GM19397 (cell line): ENCODE measurements at regions not wholly inside any gene's neighbourhood (a gene's known extent, or its start where the extent isn't known, plus 50 kb on each side); places are given as distances from the start of the nearest gene placed in this dataset.

Experiments used
- ATAC-seq: cut with Tn5 transposase; IDR thresholded peaks from one replicate; pipeline ENCODE4 v1.9.1; 2021; ENCODE audit warnings: mild to moderate bottlenecking, moderate library complexity; ENCODE audit not compliant: unreplicated experiment

- ATAC-seq, result no peak
Observed at GRCh38 chr1:56235909-56236510, 343.4 kb downstream of the PLPP3 start.

- no peak for ATAC-seq
Observed at GRCh38 chr1:56229186-56229585, 350.2 kb downstream of the PLPP3 start.

DNA sequence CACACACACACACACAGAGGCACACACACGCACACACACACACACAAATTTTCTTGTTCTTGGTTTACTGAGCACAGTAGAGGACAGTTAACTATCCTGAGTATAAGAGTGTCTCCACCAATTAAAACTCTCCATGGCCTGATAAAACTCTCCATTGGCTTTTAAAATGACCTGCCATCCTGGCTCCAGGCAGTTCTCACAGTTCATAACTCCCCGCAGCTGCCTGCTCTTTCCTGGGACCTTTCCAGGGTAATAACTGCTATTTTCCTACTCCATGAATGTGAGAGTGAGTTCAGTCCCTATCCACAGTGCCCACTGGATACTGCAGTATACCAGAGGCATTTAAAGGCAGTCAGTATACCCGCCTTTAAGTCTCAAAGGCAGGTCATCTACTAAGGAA, 351.5 kb downstream of the PLPP3 start:
- ATAC-seq, result no peak

DNA sequence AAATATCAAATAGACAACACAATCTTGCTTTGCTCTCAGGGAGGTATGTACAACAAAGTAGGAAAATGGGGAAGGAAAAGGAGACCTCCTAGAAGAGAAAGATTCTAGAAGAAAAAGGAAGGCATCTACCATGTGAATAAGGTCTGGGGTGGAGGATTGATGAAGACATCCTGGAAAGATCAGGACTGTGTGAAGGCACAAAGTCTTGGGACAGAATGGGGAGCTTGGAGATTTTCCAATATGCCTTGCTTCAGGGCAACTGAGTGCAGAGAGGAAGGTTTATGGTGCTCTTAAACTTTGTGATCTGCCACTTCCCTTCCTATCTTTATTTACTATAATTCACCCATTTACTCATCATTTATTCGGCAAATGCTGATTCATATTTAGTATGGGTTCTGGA, 352.0 kb downstream of the PLPP3 start:
- ATAC-seq, result no peak

GRCh38 chr1:56225964-56226815, 353.2 kb downstream of the PLPP3 start:
- no peak for ATAC-seq

- no peak for ATAC-seq
Observed at GRCh38 chr1:56223968-56224367, 355.4 kb downstream of the PLPP3 start.

GRCh38 chr1:56222914-56223540, 356.3 kb downstream of the PLPP3 start:
- no peak for ATAC-seq

GRCh38 chr1:56220021-56220420, 359.3 kb downstream of the PLPP3 start:
- no peak for ATAC-seq

- ATAC-seq, result no peak
Observed at GRCh38 chr1:56218023-56218422, 361.3 kb downstream of the PLPP3 start.

DNA sequence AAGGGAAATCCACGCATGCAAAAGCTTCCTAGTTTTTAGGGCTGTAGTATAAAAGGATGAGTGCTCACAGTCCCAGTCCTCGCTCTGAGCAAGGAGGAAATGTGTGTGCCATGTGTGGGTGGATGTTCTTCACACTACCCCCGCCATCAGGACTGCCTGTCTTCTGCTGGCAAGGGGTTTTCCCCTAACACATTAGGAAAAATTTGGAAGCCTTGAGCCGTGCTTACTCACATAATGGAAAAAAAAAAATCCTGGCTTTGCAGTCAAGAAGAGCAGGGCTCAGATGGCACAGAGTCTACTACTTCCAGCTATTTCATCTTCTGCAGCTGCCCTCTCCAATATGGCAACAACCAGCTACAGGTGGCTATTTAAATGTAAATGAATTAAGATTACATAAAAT, 363.1 kb downstream of the PLPP3 start:
- ATAC-seq, result no peak

DNA sequence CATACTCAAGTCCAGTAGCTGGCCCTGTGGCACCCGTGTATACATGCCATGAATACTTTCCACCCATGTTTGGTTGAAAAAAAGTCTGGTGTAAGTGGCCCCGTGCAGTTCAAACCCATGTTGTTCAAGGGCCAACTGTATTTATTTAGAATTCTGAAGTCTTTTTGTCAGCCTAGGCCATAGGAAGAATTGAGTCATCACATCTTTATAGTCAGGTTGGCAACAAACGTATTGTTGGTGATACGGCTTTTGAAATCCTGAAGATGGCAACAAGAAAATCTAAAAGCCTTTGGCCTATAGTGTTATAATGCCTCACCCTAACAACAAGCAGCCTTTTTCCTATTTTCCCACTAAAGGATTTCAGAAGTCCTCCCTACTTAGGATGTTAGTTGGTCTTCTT, 363.6 kb downstream of the PLPP3 start:
- ATAC-seq, result no peak

DNA sequence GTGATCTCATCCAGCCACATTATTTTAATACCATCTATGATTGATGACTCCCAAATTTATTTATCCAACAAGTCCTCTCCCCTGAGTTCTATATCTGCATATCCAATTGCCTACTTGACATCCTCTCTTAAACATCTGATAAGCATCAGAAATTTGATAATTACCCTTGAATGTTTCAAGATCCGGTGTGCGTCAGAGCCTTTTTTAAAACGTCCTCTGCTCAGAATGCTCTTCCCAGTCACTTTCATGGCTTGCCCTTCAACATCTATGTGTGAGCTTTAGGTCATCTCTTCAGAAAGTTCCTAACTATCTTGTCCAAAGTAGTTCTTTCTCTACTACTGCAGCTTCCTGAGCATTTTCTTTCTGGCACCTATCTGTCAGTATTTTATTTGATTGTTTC, 364.3 kb downstream of the PLPP3 start:
- no peak for ATAC-seq

DNA sequence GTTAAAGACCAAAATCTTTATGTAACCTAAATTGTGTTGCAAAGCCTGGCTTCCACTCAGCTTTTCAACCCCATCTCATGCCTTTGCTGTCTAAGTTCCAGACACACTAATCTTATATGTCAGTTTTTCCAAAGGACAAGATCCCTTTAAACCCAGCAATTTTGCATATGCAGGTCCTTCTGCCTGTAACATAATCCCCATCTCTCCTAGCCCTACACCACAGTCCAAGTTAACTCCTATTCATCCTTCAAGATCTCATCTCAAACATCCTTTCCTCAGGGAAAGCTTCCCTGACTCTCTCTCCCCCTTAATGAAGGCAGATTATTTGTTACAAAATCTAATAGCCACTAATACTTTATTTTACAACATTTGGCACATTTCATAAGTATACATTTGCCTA, 366.3 kb downstream of the PLPP3 start:
- ATAC-seq, result no peak

DNA sequence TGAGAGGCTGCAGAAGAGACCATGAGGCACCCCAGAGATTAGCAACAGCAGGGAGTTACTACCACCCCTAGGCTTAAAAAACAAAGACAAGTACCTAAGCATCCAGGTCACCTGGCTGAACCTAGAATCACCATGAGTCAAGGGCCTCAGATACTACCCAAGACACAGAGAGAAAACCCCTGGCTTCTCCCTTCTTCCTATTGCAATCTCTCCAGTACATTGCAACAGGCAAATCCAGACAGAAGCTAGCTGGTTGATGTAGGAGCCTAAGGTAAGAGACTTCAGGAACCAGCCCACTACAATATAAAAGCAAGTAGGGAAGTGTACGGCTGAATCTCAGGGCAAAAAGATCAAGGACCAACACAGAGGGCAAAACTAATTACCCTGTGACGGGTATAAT, 367.2 kb downstream of the PLPP3 start:
- ATAC-seq, result no peak

DNA sequence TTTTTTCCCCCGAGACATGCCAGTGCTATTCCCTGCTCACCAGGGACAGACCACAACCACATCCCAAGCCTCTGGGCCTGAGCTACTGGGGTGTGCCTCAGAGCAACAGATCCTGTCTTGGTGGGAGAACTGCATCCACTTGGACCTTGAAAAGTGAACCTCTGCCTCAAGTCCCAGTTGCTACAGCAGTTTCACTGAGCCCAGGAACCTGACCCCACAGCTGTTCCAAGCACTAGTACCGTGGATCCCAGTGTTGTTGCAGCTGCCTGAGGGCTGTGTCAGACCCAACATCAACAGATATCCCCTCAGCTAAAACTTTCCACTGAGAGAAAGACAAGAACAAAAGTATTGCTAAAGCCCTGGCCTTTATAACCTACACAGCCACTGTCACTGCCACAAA, 373.0 kb downstream of the PLPP3 start:
- no peak for ATAC-seq

- no peak for ATAC-seq
Observed at GRCh38 chr1:56204206-56204605, 375.2 kb downstream of the PLPP3 start.

DNA sequence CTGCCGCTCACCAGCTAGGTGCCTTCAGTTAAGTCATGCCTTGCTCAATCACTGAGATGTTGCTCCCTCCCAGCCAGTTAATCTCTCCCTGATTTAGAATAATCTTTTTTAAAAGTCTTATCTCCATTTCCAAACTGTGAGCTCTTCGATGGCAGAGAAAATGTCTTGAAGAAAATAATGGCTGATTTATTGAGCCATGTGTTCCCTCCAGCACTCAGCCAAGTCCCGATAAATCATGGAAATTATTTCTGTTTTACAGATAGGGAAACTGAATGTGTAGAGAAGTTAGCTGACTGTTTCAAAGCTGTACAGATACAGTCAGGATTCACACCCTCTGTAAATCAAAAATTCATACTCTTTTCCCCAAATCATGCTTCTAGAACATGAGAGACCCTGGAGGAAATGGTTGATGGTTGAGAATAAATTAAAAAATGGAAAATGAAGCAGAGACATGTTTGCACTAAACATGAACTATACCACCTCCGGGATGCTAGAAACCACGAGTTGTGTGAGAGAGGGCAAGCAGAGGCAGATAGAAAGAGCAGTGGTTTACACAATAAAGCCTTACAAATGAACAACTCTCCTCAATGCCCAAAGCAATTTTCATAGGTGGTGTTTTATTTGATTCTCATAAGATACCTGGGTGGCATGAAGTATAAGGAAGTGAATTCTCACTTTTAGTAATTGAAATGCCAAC, 376.4 kb downstream of the PLPP3 start:
- ATAC-seq, result no peak

DNA sequence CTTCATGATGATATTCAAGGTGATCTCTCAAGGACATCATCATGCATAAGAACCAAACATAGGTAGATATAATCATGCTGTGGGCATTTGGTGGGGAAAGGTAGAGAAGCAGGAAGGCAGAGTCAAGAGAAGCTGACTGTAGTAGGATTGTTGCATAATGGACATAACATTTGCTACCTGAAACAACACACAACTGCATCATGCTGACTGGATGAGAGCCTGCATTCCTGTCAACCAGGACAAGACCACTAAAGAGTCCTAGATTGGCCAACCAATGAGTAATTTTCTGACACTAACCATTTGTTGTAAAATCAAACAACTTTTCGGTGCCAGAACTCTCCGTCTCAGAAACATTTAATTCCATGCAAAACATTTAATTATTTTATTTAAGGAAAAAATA, 377.2 kb downstream of the PLPP3 start:
- no peak for ATAC-seq

GRCh38 chr1:56200896-56201295, 378.5 kb downstream of the PLPP3 start:
- ATAC-seq, result no peak

GRCh38 chr1:56200442-56200841, 378.9 kb downstream of the PLPP3 start:
- ATAC-seq, result no peak

- ATAC-seq, result no peak
Observed at GRCh38 chr1:56199956-56200355, 379.4 kb downstream of the PLPP3 start.

- ATAC-seq, result no peak
Observed at GRCh38 chr1:56199061-56199460, 380.3 kb downstream of the PLPP3 start.
